NCI-H2107 treated with DMSO at 0.1 percent for 48 hours (cell line): ENCODE measurements at regions not wholly inside any gene's neighbourhood (a gene's known extent, or its start where the extent isn't known, plus 50 kb on each side); places are given as distances from the start of the nearest gene placed in this dataset.

Source experiments
- DNase-seq: peaks from one replicate; lab custom pipeline; 2025; ENCODE audit not compliant: unreplicated experiment; lab: John Stamatoyannopoulos, UW

- DNase-seq, result no peak
Measured at GRCh38 chr3:150220799-150221198, 187.3 kb upstream of the TSC22D2 start.

GRCh38 chr3:150220041-150220440 is 188.1 kb upstream of the TSC22D2 start:
- DNase-seq, result no peak

GRCh38 chr3:150218841-150219240 is 189.3 kb upstream of the TSC22D2 start:
- no peak for DNase-seq

GRCh38 chr3:150218236-150218635 is 189.9 kb upstream of the TSC22D2 start:
- DNase-seq, result peak; percentile 10

- DNase-seq, result no peak
Measured at GRCh38 chr3:150217691-150218090, 190.4 kb upstream of the TSC22D2 start.

GRCh38 chr3:150216866-150217600 is 191.1 kb upstream of the TSC22D2 start:
- no peak for DNase-seq

GRCh38 chr3:150216041-150216811 is 191.9 kb upstream of the TSC22D2 start:
- peak; percentile 95 for DNase-seq

GRCh38 chr3:150215616-150216015 is 192.5 kb upstream of the TSC22D2 start:
- no peak for DNase-seq

GRCh38 chr3:150213577-150213976 is 194.5 kb upstream of the TSC22D2 start:
- DNase-seq, result no peak

GRCh38 chr3:150210461-150211110 is 197.5 kb upstream of the TSC22D2 start:
- DNase-seq, result peak; percentile 32

GRCh38 chr3:150203273-150203672 is 204.8 kb upstream of the TSC22D2 start:
- no peak for DNase-seq

- DNase-seq, result peak; percentile 38
Measured at GRCh38 chr3:150202711-150203110, 205.4 kb upstream of the TSC22D2 start.

- DNase-seq, result no peak
Measured at GRCh38 chr3:150194957-150195356, 213.1 kb upstream of the TSC22D2 start.

GRCh38 chr3:150194513-150194912 is 213.6 kb upstream of the TSC22D2 start:
- DNase-seq, result no peak

- no peak for DNase-seq
Measured at GRCh38 chr3:150184426-150185071, 213.9 kb upstream of the PFN2 start.

- peak; percentile 92 for DNase-seq
Measured at GRCh38 chr3:150183678-150184425, 213.2 kb upstream of the PFN2 start.

- no peak for DNase-seq
Measured at GRCh38 chr3:150180334-150180733, 209.6 kb upstream of the PFN2 start.

GRCh38 chr3:150179330-150179729 is 208.6 kb upstream of the PFN2 start:
- DNase-seq, result no peak

- no peak for DNase-seq
Measured at GRCh38 chr3:150177673-150178381, 207.1 kb upstream of the PFN2 start.

GRCh38 chr3:150174179-150174578 is 203.5 kb upstream of the PFN2 start:
- no peak for DNase-seq
